K562 (cell line): ENCODE measurements at regions not wholly inside any gene's neighbourhood (a gene's known extent, or its start where the extent isn't known, plus 50 kb on each side); places are given as distances from the start of the nearest gene placed in this dataset.

Source experiments
- ATAC-seq: fragments of 200-7000 bp; cut with Tn5 transposase; 3 replicates; pipeline ENCODE4 v1.9.1; 2020; ENCODE audit warnings: moderate library complexity
- BruUV-seq: library from RNA; stranded (reverse); fragments of 400-500 nt; replicated peaks from 2 replicates; lab custom pipeline; 2021; lab: Mats Ljungman, UMichigan
- CTCF ChIA-PET: fragments of 300-600 bp; formaldehyde crosslinking; extraction: SDS; loops from one replicate; lab custom pipeline; 2021; ENCODE audit warnings: low intra/inter-chr PET ratio; lab: Yijun Ruan, JAX
- POLR2A ChIA-PET: fragments of 300-600, 350-650 bp; sonication (Branson Sonifier 250); formaldehyde crosslinking; extraction: SDS; loops from one replicate; lab custom pipeline; 2021; ENCODE audit warnings: antibody characterized with exemption, inconsistent platforms; lab: Yijun Ruan, JAX
- DNase-seq, 4 experiments: peaks; one replicate each; pipeline versions ENCODE4 v3.0.0 to v3.0.0-alpha.2; 2011 to 2018; ENCODE audit warnings: low spot score in 3 of 4, mixed read lengths in 3 of 4; ENCODE audit errors: extremely low read depth in 1 of 4
- FAIRE-seq: peaks from 2 replicates; lab custom pipeline; 2011; peaks lifted over from hg19 to GRCh38; lab: Jason Lieb, UNC
- H2AFZ ChIP-seq: 2 replicates; pipeline ENCODE4 v1.6.0; 2011; ENCODE audit warnings: low read depth, low read length, control low read depth, inconsistent platforms
- H3K27ac ChIP-seq: fragments of 200-600 bp; 3 replicates; pipeline ENCODE4 v1.8.0; 2011; ENCODE audit warnings: low read depth, mild to moderate bottlenecking, control low read depth, inconsistent platforms, low read length, moderate library complexity, mixed read lengths; ENCODE audit errors: extremely low read depth
- H3K27me3 ChIP-seq, 2 experiments: fragments of 300-600 bp in 1 of 2; 2 replicates in 1 of 2; 3 replicates in 1 of 2; pipeline versions ENCODE4 v1.6.0 to v1.8.0; 2011; ENCODE audit warnings: inconsistent platforms in 2 of 2, low read length in 2 of 2, mild to moderate bottlenecking in 1 of 2, mixed read lengths in 1 of 2, moderate library complexity in 1 of 2; ENCODE audit not compliant: control insufficient read depth in 2 of 2, insufficient read depth in 2 of 2
- H3K36me3 ChIP-seq: fragments of 300-600 bp; 3 replicates; pipeline ENCODE4 v1.8.0; 2011; ENCODE audit warnings: mild to moderate bottlenecking, low read length, inconsistent platforms; ENCODE audit not compliant: control insufficient read depth, insufficient read depth
- H3K4me1 ChIP-seq, 2 experiments: fragments of 200-600 bp in 1 of 2; replicated peaks in 1 of 2; 2 replicates in 1 of 2; 3 replicates in 1 of 2; pipeline versions ENCODE4 v1.5.1 to v1.8.0; 2011; ENCODE audit warnings: inconsistent platforms in 2 of 2, low read length in 2 of 2, mild to moderate bottlenecking in 1 of 2, mixed read lengths in 1 of 2, moderate library complexity in 1 of 2; ENCODE audit not compliant: control insufficient read depth in 2 of 2, insufficient read depth in 2 of 2
- H3K4me2 ChIP-seq: 2 replicates; pipeline ENCODE4 v1.6.1; 2011; ENCODE audit warnings: low read length, control low read depth, inconsistent platforms, mixed read lengths; ENCODE audit not compliant: insufficient read depth
- H3K4me3 ChIP-seq: fragments of 200-600 bp; sonication (generic), shearing (Covaris generic); 2 replicates; pipeline ENCODE4 v1.5.1; 2016; ENCODE audit warnings: control low read depth, inconsistent platforms
- H3K79me2 ChIP-seq: fragments of 200-600 bp; 3 replicates; pipeline ENCODE4 v1.8.0; 2011; ENCODE audit warnings: low read length, inconsistent platforms; ENCODE audit not compliant: control insufficient read depth, insufficient read depth
- H3K9ac ChIP-seq, 2 experiments: 2 replicates each; pipeline versions ENCODE4 v1.6.0 to v1.6.1; 2011; ENCODE audit warnings: low read depth in 2 of 2, low read length in 2 of 2, control low read depth in 1 of 2, inconsistent platforms in 1 of 2, mild to moderate bottlenecking in 1 of 2, mixed read lengths in 1 of 2; ENCODE audit not compliant: insufficient read depth in 1 of 2
- H3K9me1 ChIP-seq: one replicate; pipeline ENCODE4 v1.6.0; 2011; ENCODE audit warnings: inconsistent platforms, mild to moderate bottlenecking, low read length, moderate library complexity; ENCODE audit not compliant: control insufficient read depth, insufficient read depth
- H3K9me3 ChIP-seq: replicated peaks from 2 replicates; pipeline ENCODE4 v1.5.1; 2011; ENCODE audit warnings: low read depth, low read length, inconsistent platforms; ENCODE audit not compliant: control insufficient read depth, insufficient read depth
- H4K20me1 ChIP-seq: replicated peaks from 2 replicates; pipeline ENCODE4 v1.6.1; 2011; ENCODE audit warnings: low read length, inconsistent platforms, mixed read lengths; ENCODE audit not compliant: control insufficient read depth, insufficient read depth
- BCOR ChIP-seq: fragments of 450-650 bp; IDR thresholded peaks from 2 replicates; pipeline ENCODE4 v1.6.1; 2016
- FOXA1 ChIP-seq: fragments of 450-650 bp; IDR thresholded peaks from 2 replicates; pipeline ENCODE4 v1.6.1; 2016; ENCODE audit warnings: mild to moderate bottlenecking, borderline replicate concordance
- MAFG ChIP-seq: fragments of 450-650 bp; conservative IDR thresholded peaks from 2 replicates; pipeline ENCODE4 v1.6.1; 2016; ENCODE audit warnings: missing genetic modification characterization, missing compliant biosample characterization
- MCM3 ChIP-seq: fragments of 450-650 bp; IDR thresholded peaks from 2 replicates; pipeline ENCODE4 v1.6.1; 2016
- PHF8 ChIP-seq: fragments of 200-600 bp; sonication (generic); IDR thresholded peaks from 2 replicates; pipeline ENCODE4 v1.6.1; 2012; ENCODE audit warnings: mixed run types, mild to moderate bottlenecking, inconsistent platforms, low read length, moderate library complexity, borderline replicate concordance
- SMAD3 ChIP-seq: fragments of 450-650 bp; formaldehyde crosslinking; conservative IDR thresholded peaks from 2 replicates; pipeline ENCODE4 v1.4.0; 2020; ENCODE audit warnings: mild to moderate bottlenecking
- SMARCA4 ChIP-seq: fragments of 450-650 bp; IDR thresholded peaks from 2 replicates; pipeline ENCODE4 v1.6.1; 2016
- SNIP1 ChIP-seq: fragments of 450-650 bp; IDR thresholded peaks from 2 replicates; pipeline ENCODE4 v1.7.1; 2017; ENCODE audit warnings: low read depth, mild to moderate bottlenecking
- TRIM25 ChIP-seq: fragments of 450-650 bp; IDR thresholded peaks from 2 replicates; pipeline ENCODE4 v1.7.0; 2016; ENCODE audit warnings: borderline replicate concordance
- ZBTB17 ChIP-seq: fragments of 450-650 bp; formaldehyde crosslinking; IDR thresholded peaks from 2 replicates; pipeline ENCODE4 v1.4.0; 2020; ENCODE audit warnings: mild to moderate bottlenecking
- ZFP36 ChIP-seq: fragments of 150-350 bp; IDR thresholded peaks from 2 replicates; pipeline ENCODE4 v1.6.1; 2018; ENCODE audit warnings: low read length, low read depth; ENCODE audit not compliant: partially characterized antibody
- ZNF197 ChIP-seq: fragments of 200-800 bp; sonication (Bioruptor generic); IDR thresholded peaks from 2 replicates; pipeline ENCODE4 v1.6.1; 2016; ENCODE audit warnings: low read depth, missing genetic modification characterization, missing compliant biosample characterization
- WGBS: fragments of 100-300 bp; shearing (Covaris generic); methylation state at CpG from one replicate; pipeline ENCODE4 v1.1.6; 2016; ENCODE audit warnings: low coverage, mixed read lengths; ENCODE audit not compliant: insufficient coverage; ENCODE audit errors: missing lambda C conversion rate; 5-methylcytosine and 5-hydroxymethylcytosine counted together
- in situ Hi-C: fragments of 300-500 bp; cut with MboI; formaldehyde crosslinking; loops from 4 replicates; pipeline ENCODE4 v1.15.0; 2018; ENCODE audit warnings: inconsistent platforms, mixed read lengths
- intact Hi-C: fragments of 100-400 bp; cut with micrococcal nuclease; formaldehyde crosslinking; loops from 2 replicates; pipeline ENCODE4 v1.14.2; 2022

DNA sequence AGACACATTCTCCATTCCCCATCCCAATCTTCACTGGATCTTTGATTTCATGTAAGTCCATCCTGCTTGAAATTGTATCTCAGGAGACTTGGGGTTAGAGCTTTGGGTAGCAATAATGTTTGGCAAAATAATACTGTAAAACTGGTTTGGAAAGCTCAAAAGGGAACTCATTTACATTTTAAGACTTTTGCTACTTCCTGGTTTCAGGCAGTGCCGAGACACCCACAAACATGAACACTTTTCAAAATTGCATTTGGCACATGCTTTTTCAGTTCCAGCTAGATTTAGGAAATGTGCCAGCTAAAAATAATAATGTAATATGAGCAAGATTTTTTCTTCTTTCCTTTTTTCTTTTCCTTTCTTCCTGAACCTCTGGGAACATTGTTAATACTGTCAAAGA is 145.7 kb upstream of the CBLB start:
- ChIA-PET POLR2A (no interaction called here), CTCF (interaction anchor here (0.6 kb wide), 1 partner anchor 147 kb away, joined by 5 read pairs; no protein-coding TSS in a partner anchor)
- H4K20me1 ChIP-seq, result no peaks in the 10 kb centered on the region
- no peak overlapping the region for H3K27ac ChIP-seq
- in situ Hi-C loops (no loop called here), intact Hi-C loops (no loop called here)
- no TSS peak for BruUV-seq
- ATAC-seq (no peak), FAIRE-seq (no peak), DNase-seq (no peak)
- 67% methylated on average over 1 of the region's 1 CpG for WGBS
- H3K27me3 ChIP-seq, result no peaks in the 10 kb centered on the region
- no peaks in the 10 kb centered on the region for H3K36me3 ChIP-seq
- H3K9ac ChIP-seq, result no peak overlapping the region
- H3K79me2 ChIP-seq, result no peaks in the 10 kb centered on the region
- H3K4me2 ChIP-seq, result no peak overlapping the region
- no peaks in the 10 kb centered on the region for H3K9me3 ChIP-seq
- H3K4me3 ChIP-seq, result no peak overlapping the region
- no peaks in the 10 kb centered on the region for H3K4me1 ChIP-seq
- H2AFZ ChIP-seq, result no peak overlapping the region; the same call in 1 of the 2 replicates
- H3K9me1 ChIP-seq, result no peaks in the 10 kb centered on the region
- no peak for TF ChIP-seq PHF8
- TF ChIP-seq SMARCA4, result no peak
- no peak for TF ChIP-seq SMAD3 (CRISPR knock-in tag)
- no peak for TF ChIP-seq BCOR
- no peak for TF ChIP-seq SNIP1
- TF ChIP-seq FOXA1, result no peak
- TF ChIP-seq ZFP36, result no peak
- TF ChIP-seq MCM3, result no peak
- TF ChIP-seq MAFG (tag), result no peak
- TF ChIP-seq ZNF197 (CRISPR knock-in tag), result no peak
- TF ChIP-seq TRIM25, result no peak
- TF ChIP-seq ZBTB17, result no peak
